ENCODE measurements at regions not wholly inside any gene's neighbourhood (a gene's known extent, or its start where the extent isn't known, plus 50 kb on each side); places are given as distances from the start of the nearest gene placed in this dataset.

DNA sequence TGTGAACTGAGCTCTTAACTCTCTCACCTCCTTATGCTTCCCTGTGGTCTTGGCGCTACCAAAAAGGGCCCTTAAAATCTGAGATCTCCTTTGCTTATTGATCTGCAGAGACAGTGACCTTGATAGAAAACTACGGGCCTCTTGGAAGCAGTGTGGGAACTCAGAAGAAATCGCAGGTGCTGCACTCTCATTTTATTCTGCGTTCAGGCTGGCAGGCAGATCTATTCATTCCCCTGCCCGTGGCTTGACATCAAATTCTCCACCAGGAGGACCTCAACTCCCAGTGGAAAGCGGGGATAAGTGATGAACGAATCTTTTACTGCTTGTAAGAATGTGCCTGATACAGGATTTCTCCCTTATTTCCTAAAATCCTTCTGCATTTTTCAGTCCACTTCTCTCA, 143.2 kb upstream of the SEL1L start:
- no peak for TF ChIP-seq EZH2 (IDR thresholded peaks at IDR 0.05; ENCODE audit: borderline replicate concordance, low read length)
- TF ChIP-seq, protein P1, sequence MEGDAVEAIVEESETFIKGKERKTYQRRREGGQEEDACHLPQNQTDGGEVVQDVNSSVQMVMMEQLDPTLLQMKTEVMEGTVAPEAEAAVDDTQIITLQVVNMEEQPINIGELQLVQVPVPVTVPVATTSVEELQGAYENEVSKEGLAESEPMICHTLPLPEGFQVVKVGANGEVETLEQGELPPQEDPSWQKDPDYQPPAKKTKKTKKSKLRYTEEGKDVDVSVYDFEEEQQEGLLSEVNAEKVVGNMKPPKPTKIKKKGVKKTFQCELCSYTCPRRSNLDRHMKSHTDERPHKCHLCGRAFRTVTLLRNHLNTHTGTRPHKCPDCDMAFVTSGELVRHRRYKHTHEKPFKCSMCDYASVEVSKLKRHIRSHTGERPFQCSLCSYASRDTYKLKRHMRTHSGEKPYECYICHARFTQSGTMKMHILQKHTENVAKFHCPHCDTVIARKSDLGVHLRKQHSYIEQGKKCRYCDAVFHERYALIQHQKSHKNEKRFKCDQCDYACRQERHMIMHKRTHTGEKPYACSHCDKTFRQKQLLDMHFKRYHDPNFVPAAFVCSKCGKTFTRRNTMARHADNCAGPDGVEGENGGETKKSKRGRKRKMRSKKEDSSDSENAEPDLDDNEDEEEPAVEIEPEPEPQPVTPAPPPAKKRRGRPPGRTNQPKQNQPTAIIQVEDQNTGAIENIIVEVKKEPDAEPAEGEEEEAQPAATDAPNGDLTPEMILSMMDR (conservative IDR thresholded peaks at IDR 0.05 in 1 of 2, IDR thresholded peaks at IDR 0.05 in 1 of 2; ENCODE audit: extremely low read depth in 1 of 2, insufficient read depth in 1 of 2, low read depth in 1 of 2, low read length in 2 of 2), result no peak

Data from mammary epithelial cell (primary cell).